Activated CD8-positive, alpha-beta T cell treated with anti-CD3 and anti-CD28 coated beads for 36 hours (primary cell): ENCODE measurements at regions not wholly inside any gene's neighbourhood (a gene's known extent, or its start where the extent isn't known, plus 50 kb on each side); places are given as distances from the start of the nearest gene placed in this dataset.

ENCODE experiments used
- ATAC-seq: fragments of 200-7000 bp; cut with Tn5 transposase; one replicate; pipeline ENCODE4 v1.10.0; 2021; ENCODE audit warnings: mild to moderate bottlenecking, moderate library complexity
- CTCF ChIA-PET: fragments of 350-600 bp; sonication (Branson Sonifier 250); formaldehyde crosslinking; loops from one replicate; lab custom pipeline; 2021; ENCODE audit warnings: antibody characterized with exemption; lab: Charles Lee
- POLR2A ChIA-PET: fragments of 350-600 bp; sonication (Branson Sonifier 250); formaldehyde crosslinking; loops from one replicate; lab custom pipeline; 2021; ENCODE audit warnings: antibody characterized with exemption; lab: Charles Lee
- DNase-seq: peaks from one replicate; pipeline ENCODE4 v3.0.0-alpha.2; 2020
- H3K27ac Mint-ChIP-seq: one replicate; pipeline ENCODE4 v1.8.0; 2021; ENCODE audit warnings: mild to moderate bottlenecking, mixed read lengths
- H3K27me3 Mint-ChIP-seq: one replicate; pipeline ENCODE4 v1.8.0; 2021; ENCODE audit warnings: mixed read lengths
- H3K36me3 Mint-ChIP-seq: one replicate; pipeline ENCODE4 v1.8.0; 2021; ENCODE audit warnings: low read depth, mixed read lengths
- H3K4me1 Mint-ChIP-seq: one replicate; pipeline ENCODE4 v1.8.0; 2021; ENCODE audit warnings: low read depth, mixed read lengths
- H3K4me3 Mint-ChIP-seq: one replicate; pipeline ENCODE4 v1.8.0; 2021; ENCODE audit warnings: mild to moderate bottlenecking, moderate library complexity, mixed read lengths
- H3K9me3 Mint-ChIP-seq: one replicate; pipeline ENCODE4 v1.8.0; 2021; ENCODE audit warnings: mixed read lengths
- intact Hi-C: fragments of 100-400 bp; cut with micrococcal nuclease; formaldehyde crosslinking; loops from one replicate; pipeline ENCODE4 v1.10.0; 2022
- TF ChIP-seq, protein P1 (sequence below): fragments of 200-600 bp; IDR thresholded peaks from one replicate; pipeline ENCODE4 v1.8.0; 2022; ENCODE audit warnings: antibody characterized with exemption, mild to moderate bottlenecking

- CTCF ChIA-PET = no interaction called here
- no peak for DNase-seq
- H3K27ac Mint-ChIP-seq = no peak overlapping the region
- H3K9me3 Mint-ChIP-seq = peaks cover 10% of the 10 kb centered on the region
- no peaks in the 10 kb centered on the region for H3K4me1 Mint-ChIP-seq
- ATAC-seq = no peak
- H3K4me3 Mint-ChIP-seq = no peak overlapping the region
- intact Hi-C loops = no loop called here
- peaks cover 26% of the 10 kb centered on the region for H3K36me3 Mint-ChIP-seq
- TF ChIP-seq, protein P1, sequence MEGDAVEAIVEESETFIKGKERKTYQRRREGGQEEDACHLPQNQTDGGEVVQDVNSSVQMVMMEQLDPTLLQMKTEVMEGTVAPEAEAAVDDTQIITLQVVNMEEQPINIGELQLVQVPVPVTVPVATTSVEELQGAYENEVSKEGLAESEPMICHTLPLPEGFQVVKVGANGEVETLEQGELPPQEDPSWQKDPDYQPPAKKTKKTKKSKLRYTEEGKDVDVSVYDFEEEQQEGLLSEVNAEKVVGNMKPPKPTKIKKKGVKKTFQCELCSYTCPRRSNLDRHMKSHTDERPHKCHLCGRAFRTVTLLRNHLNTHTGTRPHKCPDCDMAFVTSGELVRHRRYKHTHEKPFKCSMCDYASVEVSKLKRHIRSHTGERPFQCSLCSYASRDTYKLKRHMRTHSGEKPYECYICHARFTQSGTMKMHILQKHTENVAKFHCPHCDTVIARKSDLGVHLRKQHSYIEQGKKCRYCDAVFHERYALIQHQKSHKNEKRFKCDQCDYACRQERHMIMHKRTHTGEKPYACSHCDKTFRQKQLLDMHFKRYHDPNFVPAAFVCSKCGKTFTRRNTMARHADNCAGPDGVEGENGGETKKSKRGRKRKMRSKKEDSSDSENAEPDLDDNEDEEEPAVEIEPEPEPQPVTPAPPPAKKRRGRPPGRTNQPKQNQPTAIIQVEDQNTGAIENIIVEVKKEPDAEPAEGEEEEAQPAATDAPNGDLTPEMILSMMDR = no peak
- POLR2A ChIA-PET = no interaction called here
- H3K27me3 Mint-ChIP-seq = no peaks in the 10 kb centered on the region
Measured at GRCh38 chrX:54615109-54615508, 85.1 kb downstream of the GNL3L start.

GRCh38 chrX:54633641-54634040 is 103.6 kb downstream of the GNL3L start:
- Mint-ChIP-seq H3K27me3 (no peaks in the 10 kb centered on the region), H3K27ac (no peak overlapping the region), H3K9me3 (peaks cover 22% of the 10 kb centered on the region), H3K4me3 (no peak overlapping the region), H3K4me1 (peaks cover under 1% of the 10 kb centered on the region), H3K36me3 (peaks cover 8% of the 10 kb centered on the region)
- ATAC-seq = no peak
- no peak for DNase-seq
- ChIA-PET POLR2A (no interaction called here), CTCF (no interaction called here)
- TF ChIP-seq, protein P1 = no peak
- intact Hi-C loops = no loop called here

GRCh38 chrX:54639018-54639345 is 109.0 kb downstream of the GNL3L start:
- TF ChIP-seq, protein P1 = no peak
- H3K36me3 Mint-ChIP-seq = peaks cover 5% of the 10 kb centered on the region
- no peaks in the 10 kb centered on the region for H3K27me3 Mint-ChIP-seq
- peaks cover 9% of the 10 kb centered on the region for H3K4me1 Mint-ChIP-seq
- peak overlapping the region; percentile 97 for H3K27ac Mint-ChIP-seq
- intact Hi-C loops = no loop called here
- DNase-seq (no peak), ATAC-seq (no peak)
- CTCF ChIA-PET = interaction anchor here (0.6 to 1.0 kb wide), 5 partner anchors 32 to 1055 kb away, joined by 3 to 4 read pairs (median 3); no protein-coding TSS in a partner anchor
- POLR2A ChIA-PET = interaction anchor here (1.1 to 2.2 kb wide), 5 partner anchors 10 to 456 kb away, joined by 3 to 11 read pairs (median 3); partner anchors contain the start of gene FAM120C
- H3K4me3 Mint-ChIP-seq = peak overlapping the region; percentile 78
- H3K9me3 Mint-ChIP-seq = peaks cover 7% of the 10 kb centered on the region

- Mint-ChIP-seq H3K4me1 (peaks cover 9% of the 10 kb centered on the region), H3K27me3 (no peaks in the 10 kb centered on the region), H3K36me3 (peaks cover 5% of the 10 kb centered on the region), H3K9me3 (peaks cover 7% of the 10 kb centered on the region), H3K4me3 (peak overlapping the region; percentile 78), H3K27ac (peak overlapping the region; percentile 97)
- TF ChIP-seq, protein P1 = peak; percentile 39
- ChIA-PET POLR2A (interaction anchor here (0.7 to 2.2 kb wide), 7 partner anchors 9 to 456 kb away, joined by 3 to 11 read pairs (median 3); partner anchors contain the start of gene FAM120C), CTCF (interaction anchor here (0.6 to 1.4 kb wide), 6 partner anchors 9 to 1055 kb away, joined by 3 to 5 read pairs (median 3); no protein-coding TSS in a partner anchor)
- intact Hi-C loops = no loop called here
- ATAC-seq = peak; percentile 94
- peak; percentile 98 for DNase-seq
Measured at GRCh38 chrX:54639346-54640102, 109.5 kb downstream of the GNL3L start.
